ENCODE measurements at regions not wholly inside any gene's neighbourhood (a gene's known extent, or its start where the extent isn't known, plus 50 kb on each side); places are given as distances from the start of the nearest gene placed in this dataset.

DNA sequence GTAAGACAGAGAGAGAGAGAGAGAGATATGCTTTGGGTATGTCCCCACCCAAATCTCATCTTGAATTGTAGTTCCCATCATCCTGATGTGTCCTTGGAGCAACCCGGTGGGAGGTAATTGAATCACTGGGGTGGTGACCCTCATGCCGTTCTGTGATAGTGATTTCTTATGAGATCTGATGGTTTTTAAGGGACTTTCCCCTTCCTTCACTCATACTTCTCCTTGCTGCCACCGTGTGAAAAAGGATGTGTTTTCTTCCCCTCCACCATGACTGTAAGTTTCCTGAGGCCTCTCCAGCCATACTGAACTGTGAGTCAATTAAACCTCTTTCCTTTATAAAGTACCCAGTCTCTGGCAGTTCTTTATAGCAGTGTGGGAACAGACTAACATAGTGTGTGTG, 60.3 kb downstream of the EOMES start:
- TF ChIP-seq, protein P1, sequence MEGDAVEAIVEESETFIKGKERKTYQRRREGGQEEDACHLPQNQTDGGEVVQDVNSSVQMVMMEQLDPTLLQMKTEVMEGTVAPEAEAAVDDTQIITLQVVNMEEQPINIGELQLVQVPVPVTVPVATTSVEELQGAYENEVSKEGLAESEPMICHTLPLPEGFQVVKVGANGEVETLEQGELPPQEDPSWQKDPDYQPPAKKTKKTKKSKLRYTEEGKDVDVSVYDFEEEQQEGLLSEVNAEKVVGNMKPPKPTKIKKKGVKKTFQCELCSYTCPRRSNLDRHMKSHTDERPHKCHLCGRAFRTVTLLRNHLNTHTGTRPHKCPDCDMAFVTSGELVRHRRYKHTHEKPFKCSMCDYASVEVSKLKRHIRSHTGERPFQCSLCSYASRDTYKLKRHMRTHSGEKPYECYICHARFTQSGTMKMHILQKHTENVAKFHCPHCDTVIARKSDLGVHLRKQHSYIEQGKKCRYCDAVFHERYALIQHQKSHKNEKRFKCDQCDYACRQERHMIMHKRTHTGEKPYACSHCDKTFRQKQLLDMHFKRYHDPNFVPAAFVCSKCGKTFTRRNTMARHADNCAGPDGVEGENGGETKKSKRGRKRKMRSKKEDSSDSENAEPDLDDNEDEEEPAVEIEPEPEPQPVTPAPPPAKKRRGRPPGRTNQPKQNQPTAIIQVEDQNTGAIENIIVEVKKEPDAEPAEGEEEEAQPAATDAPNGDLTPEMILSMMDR (conservative IDR thresholded peaks at IDR 0.05; ENCODE audit: low read length) = no peak
- DNase-seq (ENCODE audit: low read depth) = no peak
- H3K4me3 ChIP-seq (ENCODE audit: low read length) = no peak overlapping the region

DNA sequence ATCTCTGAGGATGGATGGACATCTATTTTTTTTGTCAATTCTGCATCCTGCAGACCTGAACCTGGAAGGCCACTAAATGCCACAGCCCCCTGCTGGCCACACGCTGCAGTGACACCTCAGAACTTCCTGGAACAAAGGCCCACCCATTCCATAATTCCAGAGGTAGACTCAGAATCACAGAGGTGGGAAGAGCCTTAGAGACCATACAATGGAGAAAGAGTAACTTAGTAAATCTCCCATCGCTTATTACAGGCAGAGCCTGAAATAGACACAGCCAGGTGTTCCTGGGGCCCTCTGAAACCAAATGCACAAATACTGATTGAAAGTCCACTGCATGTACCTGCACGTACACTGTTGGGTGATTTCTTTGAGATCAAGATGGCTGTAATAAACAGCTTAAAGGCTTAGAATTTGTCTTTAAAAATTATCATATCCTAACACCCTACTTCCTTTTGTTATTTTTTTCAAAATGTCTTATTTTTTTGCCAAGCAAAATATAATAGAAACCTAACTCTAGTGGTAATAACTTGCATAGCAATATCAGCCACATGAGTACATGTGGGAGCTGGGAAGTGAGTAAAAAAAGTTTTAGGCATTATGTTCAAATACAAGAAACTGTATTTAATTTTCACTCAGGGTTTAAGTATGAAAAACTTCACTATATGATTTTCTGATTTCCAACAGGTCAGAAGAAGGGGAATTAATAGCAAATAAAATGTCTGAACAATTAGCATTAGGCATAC, 62.7 kb downstream of the EOMES start:
- H3K4me3 ChIP-seq (ENCODE audit: low read length) = no peak overlapping the region
- peak; percentile 39 for DNase-seq (ENCODE audit: low read depth)
- TF ChIP-seq, protein P1 (conservative IDR thresholded peaks at IDR 0.05; ENCODE audit: low read length) = peak; percentile 75

DNA sequence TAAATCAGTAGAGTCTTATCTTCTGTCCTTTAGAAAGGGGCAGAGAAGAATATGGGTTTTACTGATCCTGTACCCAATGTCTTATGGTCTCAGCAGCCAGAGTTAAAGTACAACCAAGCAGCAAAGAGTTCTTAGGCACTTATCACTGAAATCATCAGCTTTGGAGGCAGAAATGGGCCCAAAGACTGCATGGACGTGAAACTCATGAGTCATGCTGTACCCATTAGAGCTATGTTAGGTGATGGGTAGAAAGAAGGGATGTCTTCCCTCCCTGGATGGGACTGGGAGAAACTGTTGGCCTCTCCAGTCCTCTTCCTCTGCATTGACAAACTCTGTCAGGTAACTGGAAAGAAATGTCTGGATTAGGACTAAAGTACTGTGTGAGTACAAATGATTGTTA, 63.4 kb downstream of the EOMES start:
- TF ChIP-seq, protein P1 (conservative IDR thresholded peaks at IDR 0.05; ENCODE audit: low read length) = no peak
- H3K4me3 ChIP-seq (ENCODE audit: low read length) = no peak overlapping the region
- no peak for DNase-seq (ENCODE audit: low read depth)

DNA sequence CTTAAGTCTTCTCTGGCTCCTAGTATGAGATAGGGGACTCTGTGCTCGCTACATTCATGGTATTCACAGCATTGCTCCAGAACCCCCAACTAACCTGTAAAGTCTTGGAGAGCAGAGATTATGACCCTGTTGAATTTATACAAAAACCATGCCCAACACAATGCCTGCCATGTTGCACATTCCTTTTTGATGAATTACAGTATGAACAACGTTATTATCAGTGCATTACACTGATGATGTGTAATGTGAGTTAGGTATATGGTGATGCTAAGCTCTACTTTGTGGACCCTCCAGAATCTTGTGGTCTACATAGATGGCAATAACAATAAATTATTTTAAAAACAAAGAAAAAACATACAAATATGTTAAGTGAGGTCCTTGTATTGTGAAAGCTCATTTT, 64.3 kb downstream of the EOMES start:
- TF ChIP-seq, protein P1 (conservative IDR thresholded peaks at IDR 0.05; ENCODE audit: low read length) = no peak
- DNase-seq (ENCODE audit: low read depth) = peak; percentile 21
- H3K4me3 ChIP-seq (ENCODE audit: low read length) = no peak overlapping the region

DNA sequence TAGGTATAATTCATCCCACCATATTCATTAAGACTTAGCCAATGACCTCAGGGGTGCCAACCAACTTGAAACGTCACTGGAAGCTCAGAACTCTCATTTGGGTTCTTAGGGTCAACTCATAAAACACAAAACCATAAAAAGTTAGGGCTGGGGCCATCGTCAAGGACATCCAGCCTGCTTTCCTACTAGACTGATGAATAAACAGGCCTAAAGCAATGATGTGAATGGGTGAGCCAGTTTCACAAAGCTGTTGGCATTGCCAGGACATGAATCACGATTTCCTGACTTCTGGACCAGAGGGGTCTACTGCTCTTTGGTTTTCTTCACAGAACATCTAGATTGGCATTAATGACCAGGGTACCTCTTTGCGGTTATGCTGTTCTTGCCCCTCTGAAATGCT, 64.7 kb downstream of the EOMES start:
- TF ChIP-seq, protein P1 (conservative IDR thresholded peaks at IDR 0.05; ENCODE audit: low read length) = no peak; the same call in 1 of the 2 replicates
- H3K4me3 ChIP-seq (ENCODE audit: low read length) = no peak overlapping the region
- DNase-seq (ENCODE audit: low read depth) = no peak

DNA sequence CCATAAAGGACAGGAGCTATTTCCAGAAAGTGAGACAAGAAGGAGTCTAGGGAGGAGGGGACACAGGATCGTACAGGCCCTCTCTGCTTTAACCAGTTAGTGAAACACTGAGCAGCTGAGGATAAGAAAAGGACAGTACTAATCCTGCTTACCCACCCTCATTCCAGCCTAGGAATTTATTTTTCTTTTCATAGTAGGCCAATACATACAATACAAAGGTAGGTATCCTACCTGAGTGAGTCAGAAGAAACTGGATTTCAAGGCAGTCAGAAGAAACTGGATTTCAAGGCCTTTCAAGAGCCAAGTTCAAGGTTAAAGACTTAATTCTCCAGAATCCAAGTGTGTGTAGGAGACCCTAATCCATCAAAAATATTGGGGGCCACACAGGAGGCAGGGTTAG, 65.3 kb downstream of the EOMES start:
- TF ChIP-seq, protein P1 (conservative IDR thresholded peaks at IDR 0.05; ENCODE audit: low read length) = no peak
- no peak for DNase-seq (ENCODE audit: low read depth)
- H3K4me3 ChIP-seq (ENCODE audit: low read length) = no peak overlapping the region

DNA sequence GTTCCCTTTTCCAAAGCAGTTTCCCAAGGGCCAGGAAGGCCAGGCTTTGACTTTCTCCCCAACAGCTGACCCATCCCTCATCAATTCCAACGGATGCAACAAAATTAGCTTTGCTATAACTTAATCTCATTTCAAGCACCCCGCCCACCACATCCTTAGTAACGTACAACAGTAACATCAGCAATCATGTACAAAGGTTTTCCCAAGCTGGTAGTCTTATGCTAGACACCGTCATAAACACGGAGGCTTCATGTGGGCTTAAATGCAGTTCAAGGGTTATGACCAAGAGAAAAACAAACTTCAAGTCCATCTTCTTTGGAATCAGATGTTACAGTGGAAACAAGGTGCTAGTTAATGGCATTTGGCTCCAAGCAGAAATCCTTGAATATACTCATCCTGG, 66.6 kb downstream of the EOMES start:
- DNase-seq (ENCODE audit: low read depth) = no peak
- no peak overlapping the region for H3K4me3 ChIP-seq (ENCODE audit: low read length)
- TF ChIP-seq, protein P1 (conservative IDR thresholded peaks at IDR 0.05; ENCODE audit: low read length) = no peak
